ENCODE measurements at regions not wholly inside any gene's neighbourhood (a gene's known extent, or its start where the extent isn't known, plus 50 kb on each side); places are given as distances from the start of the nearest gene placed in this dataset.

DNA sequence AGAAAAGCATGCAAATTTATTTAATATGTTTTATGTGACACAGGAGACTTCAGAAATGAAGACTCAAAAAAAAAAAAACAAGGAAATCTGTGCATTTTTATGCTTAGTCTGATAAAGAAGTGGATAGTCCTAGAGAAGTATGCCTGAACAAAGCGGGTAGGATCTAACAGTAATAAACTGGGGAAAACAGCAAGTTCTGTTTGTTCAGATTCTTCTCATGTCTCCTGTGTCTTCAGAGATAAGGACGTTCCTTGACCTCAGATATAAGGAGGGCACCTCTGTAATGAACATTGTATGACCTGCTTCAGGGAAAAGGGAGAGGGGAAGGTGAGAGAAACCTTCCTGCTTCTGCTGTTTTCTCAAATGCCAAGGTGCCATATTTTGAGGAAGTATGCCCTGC, 67.7 kb upstream of the TNFSF18 start:
- TF ChIP-seq, protein P1, sequence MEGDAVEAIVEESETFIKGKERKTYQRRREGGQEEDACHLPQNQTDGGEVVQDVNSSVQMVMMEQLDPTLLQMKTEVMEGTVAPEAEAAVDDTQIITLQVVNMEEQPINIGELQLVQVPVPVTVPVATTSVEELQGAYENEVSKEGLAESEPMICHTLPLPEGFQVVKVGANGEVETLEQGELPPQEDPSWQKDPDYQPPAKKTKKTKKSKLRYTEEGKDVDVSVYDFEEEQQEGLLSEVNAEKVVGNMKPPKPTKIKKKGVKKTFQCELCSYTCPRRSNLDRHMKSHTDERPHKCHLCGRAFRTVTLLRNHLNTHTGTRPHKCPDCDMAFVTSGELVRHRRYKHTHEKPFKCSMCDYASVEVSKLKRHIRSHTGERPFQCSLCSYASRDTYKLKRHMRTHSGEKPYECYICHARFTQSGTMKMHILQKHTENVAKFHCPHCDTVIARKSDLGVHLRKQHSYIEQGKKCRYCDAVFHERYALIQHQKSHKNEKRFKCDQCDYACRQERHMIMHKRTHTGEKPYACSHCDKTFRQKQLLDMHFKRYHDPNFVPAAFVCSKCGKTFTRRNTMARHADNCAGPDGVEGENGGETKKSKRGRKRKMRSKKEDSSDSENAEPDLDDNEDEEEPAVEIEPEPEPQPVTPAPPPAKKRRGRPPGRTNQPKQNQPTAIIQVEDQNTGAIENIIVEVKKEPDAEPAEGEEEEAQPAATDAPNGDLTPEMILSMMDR (IDR thresholded peaks at IDR 0.05; ENCODE audit: insufficient read depth, low read length): no peak
- TF ChIP-seq POLR2AphosphoS5 (IDR thresholded peaks at IDR 0.05; ENCODE audit: low read depth): no peak

All from HL-60 (cell line).